GM21825 (cell line): ENCODE measurements at regions not wholly inside any gene's neighbourhood (a gene's known extent, or its start where the extent isn't known, plus 50 kb on each side); places are given as distances from the start of the nearest gene placed in this dataset.

Experiments
- ATAC-seq: cut with Tn5 transposase; IDR thresholded peaks from one replicate; pipeline ENCODE4 v1.9.1; 2021; ENCODE audit warnings: mild to moderate bottlenecking, moderate library complexity; ENCODE audit not compliant: unreplicated experiment

GRCh38 chr11:122355968-122356367 lies 240.0 kb upstream of the BLID start:
- ATAC-seq, result no peak

- ATAC-seq, result no peak
These were observed 238.1 kb upstream of the BLID start for GRCh38 chr11:122354025-122354697.

- no peak for ATAC-seq
These were observed 237.5 kb upstream of the BLID start for GRCh38 chr11:122353561-122353960.

- ATAC-seq, result no peak
These were observed 232.8 kb upstream of the BLID start for GRCh38 chr11:122348659-122349409.

- ATAC-seq, result no peak
These were observed 230.0 kb upstream of the BLID start for GRCh38 chr11:122346006-122346405.

GRCh38 chr11:122345586-122345985 lies 229.6 kb upstream of the BLID start:
- ATAC-seq, result no peak

- no peak for ATAC-seq
These were observed 228.2 kb upstream of the BLID start for GRCh38 chr11:122344215-122344614.

- no peak for ATAC-seq
These were observed 227.2 kb upstream of the BLID start for GRCh38 chr11:122343210-122343609.

GRCh38 chr11:122342089-122342744 lies 226.2 kb upstream of the BLID start:
- ATAC-seq, result no peak

GRCh38 chr11:122341477-122341876 lies 225.5 kb upstream of the BLID start:
- ATAC-seq, result no peak

GRCh38 chr11:122340607-122341290 lies 224.7 kb upstream of the BLID start:
- ATAC-seq, result no peak

GRCh38 chr11:122339436-122340060 lies 223.5 kb upstream of the BLID start:
- ATAC-seq, result no peak

- ATAC-seq, result no peak
These were observed 221.7 kb upstream of the BLID start for GRCh38 chr11:122337704-122338103.

GRCh38 chr11:122337241-122337640 lies 221.2 kb upstream of the BLID start:
- no peak for ATAC-seq

GRCh38 chr11:122336706-122337105 lies 220.7 kb upstream of the BLID start:
- no peak for ATAC-seq

- ATAC-seq, result no peak
These were observed 218.7 kb upstream of the BLID start for GRCh38 chr11:122334546-122335339.

- no peak for ATAC-seq
These were observed 217.5 kb upstream of the BLID start for GRCh38 chr11:122333467-122333866.

- ATAC-seq, result no peak
These were observed 215.1 kb upstream of the BLID start for GRCh38 chr11:122331079-122331478.

- no peak for ATAC-seq
These were observed 214.4 kb upstream of the BLID start for GRCh38 chr11:122330279-122330965.

GRCh38 chr11:122327528-122327927 lies 211.5 kb upstream of the BLID start:
- ATAC-seq, result no peak
